HG02970 (cell line): ENCODE measurements at regions not wholly inside any gene's neighbourhood (a gene's known extent, or its start where the extent isn't known, plus 50 kb on each side); places are given as distances from the start of the nearest gene placed in this dataset.
"Not testable (repeated sequence)": the region's sequence is repeated elsewhere in the genome, so short reads cannot be mapped to it uniquely, and the experiment has no call there.

Experiments
- ATAC-seq: cut with Tn5 transposase; IDR thresholded peaks from one replicate; pipeline ENCODE4 v1.9.1; 2021; ENCODE audit warnings: mild to moderate bottlenecking, moderate library complexity, moderate number of reproducible peaks; ENCODE audit not compliant: unreplicated experiment, low FRiP score

GRCh38 chr13:84651288-84651687 lies 769.0 kb upstream of the SLITRK1 start:
- ATAC-seq = no peak

GRCh38 chr13:84649853-84650252 lies 767.6 kb upstream of the SLITRK1 start:
- no peak for ATAC-seq

- ATAC-seq = no peak
These were observed 765.9 kb upstream of the SLITRK1 start for GRCh38 chr13:84648069-84648640.

- no peak for ATAC-seq
These were observed 764.7 kb upstream of the SLITRK1 start for GRCh38 chr13:84646957-84647356.

GRCh38 chr13:84645196-84646012 lies 763.1 kb upstream of the SLITRK1 start:
- ATAC-seq = no peak

GRCh38 chr13:84641491-84641890 lies 759.2 kb upstream of the SLITRK1 start:
- ATAC-seq = no peak

GRCh38 chr13:84640691-84641090 lies 758.4 kb upstream of the SLITRK1 start:
- ATAC-seq = no peak

- ATAC-seq = no peak
These were observed 748.2 kb upstream of the SLITRK1 start for GRCh38 chr13:84630476-84630875.

- no peak for ATAC-seq
These were observed 734.6 kb upstream of the SLITRK1 start for GRCh38 chr13:84616864-84617263.

GRCh38 chr13:84609716-84610115 lies 727.4 kb upstream of the SLITRK1 start:
- ATAC-seq = no peak

GRCh38 chr13:84607261-84608013 lies 725.2 kb upstream of the SLITRK1 start:
- no peak for ATAC-seq

GRCh38 chr13:84606616-84607015 lies 724.3 kb upstream of the SLITRK1 start:
- no peak for ATAC-seq

- ATAC-seq = no peak
These were observed 723.7 kb upstream of the SLITRK1 start for GRCh38 chr13:84605927-84606326.

GRCh38 chr13:84591444-84591843 lies 709.2 kb upstream of the SLITRK1 start:
- ATAC-seq = no peak

- ATAC-seq = no peak
These were observed 708.4 kb upstream of the SLITRK1 start for GRCh38 chr13:84590663-84591062.

- no peak for ATAC-seq
These were observed 705.7 kb upstream of the SLITRK1 start for GRCh38 chr13:84588023-84588422.

GRCh38 chr13:84579901-84580300 lies 697.6 kb upstream of the SLITRK1 start:
- ATAC-seq = not testable (repeated sequence)

- no peak for ATAC-seq
These were observed 692.6 kb upstream of the SLITRK1 start for GRCh38 chr13:84574851-84575250.

GRCh38 chr13:84571264-84571663 lies 689.0 kb upstream of the SLITRK1 start:
- no peak for ATAC-seq

GRCh38 chr13:84570831-84571230 lies 688.6 kb upstream of the SLITRK1 start:
- ATAC-seq = no peak

- ATAC-seq = no peak
These were observed 687.1 kb upstream of the SLITRK1 start for GRCh38 chr13:84569366-84569765.
